ENCODE measurements at regions not wholly inside any gene's neighbourhood (a gene's known extent, or its start where the extent isn't known, plus 50 kb on each side); places are given as distances from the start of the nearest gene placed in this dataset.
"Not testable (repeated sequence)": the region's sequence is repeated elsewhere in the genome, so short reads cannot be mapped to it uniquely, and the experiment has no call there.

DNA sequence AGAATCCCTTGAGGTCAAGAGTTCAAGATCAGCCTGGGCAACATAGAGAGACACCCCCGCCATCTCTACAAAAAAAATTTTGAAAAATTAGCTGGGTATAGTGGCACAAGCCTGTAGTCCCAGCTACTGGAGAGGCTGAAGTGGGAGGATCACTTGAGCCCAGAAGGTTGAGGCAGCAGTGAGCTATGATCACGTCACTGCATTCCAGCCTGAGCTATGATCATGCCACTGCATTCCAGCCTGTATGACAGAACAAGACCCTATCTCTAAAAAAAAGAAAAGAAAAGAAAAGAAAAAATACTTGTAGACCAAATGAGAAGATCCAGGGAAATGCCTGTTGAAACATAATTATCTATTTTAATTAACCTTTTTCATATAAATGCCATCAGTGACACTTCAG lies 93.8 kb upstream of the MDM1 start:
- no peak for DNase-seq

DNA sequence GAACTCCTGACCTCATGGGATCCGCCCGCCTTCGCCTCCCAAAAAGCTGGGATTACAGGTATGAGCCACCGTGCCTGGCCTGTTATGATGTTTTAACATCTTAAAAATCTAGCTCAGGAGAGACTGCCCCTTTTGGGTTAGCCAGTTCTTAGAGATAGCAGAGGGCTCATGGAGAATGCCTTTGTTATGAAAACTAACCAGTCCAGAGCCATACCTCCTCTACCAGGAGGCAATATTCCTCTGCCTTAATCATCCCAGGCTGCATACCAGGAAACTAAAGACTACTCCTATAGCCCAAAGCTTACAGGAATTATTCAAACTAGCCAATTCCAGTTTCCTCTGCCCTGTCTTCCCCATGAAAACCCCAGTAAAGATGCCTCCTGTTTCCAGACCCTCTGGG lies 96.0 kb upstream of the MDM1 start:
- no peak for DNase-seq

DNA sequence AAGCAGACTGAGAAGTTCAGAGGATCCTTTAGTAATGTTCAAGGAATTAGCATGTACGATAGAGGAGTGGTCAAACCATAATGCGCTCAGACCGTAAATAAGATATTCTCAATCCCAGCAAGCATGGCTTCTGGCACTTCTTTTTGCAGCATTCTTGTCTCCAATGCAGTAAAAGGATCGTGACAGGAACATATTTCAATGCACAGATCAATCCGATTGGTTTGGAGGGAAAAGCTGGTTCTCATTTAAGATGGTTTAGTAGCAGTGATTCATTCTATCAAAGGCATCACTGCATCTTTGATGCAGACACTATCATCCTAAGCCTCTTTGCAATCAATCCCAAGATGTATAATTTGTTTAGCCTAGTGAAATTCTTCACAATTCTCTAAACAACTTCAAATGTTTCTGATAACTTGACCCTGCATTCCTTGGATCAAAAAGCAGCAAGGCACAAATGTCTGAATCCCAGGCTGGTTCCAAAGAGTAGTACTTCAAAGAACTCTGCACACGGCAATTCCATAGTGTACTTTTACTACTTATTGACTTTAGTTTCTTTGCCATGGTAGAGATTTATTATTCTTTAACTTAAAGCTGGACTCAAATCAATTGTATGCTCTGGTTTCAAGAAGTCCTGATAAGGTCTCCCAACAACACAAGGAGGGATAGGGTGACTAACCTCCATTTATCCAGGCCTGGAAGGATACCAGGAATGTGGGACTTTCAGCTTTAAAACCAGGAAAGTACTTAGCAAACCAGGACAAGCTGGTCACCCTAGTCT lies 96.8 kb upstream of the MDM1 start:
- no peak for DNase-seq

DNA sequence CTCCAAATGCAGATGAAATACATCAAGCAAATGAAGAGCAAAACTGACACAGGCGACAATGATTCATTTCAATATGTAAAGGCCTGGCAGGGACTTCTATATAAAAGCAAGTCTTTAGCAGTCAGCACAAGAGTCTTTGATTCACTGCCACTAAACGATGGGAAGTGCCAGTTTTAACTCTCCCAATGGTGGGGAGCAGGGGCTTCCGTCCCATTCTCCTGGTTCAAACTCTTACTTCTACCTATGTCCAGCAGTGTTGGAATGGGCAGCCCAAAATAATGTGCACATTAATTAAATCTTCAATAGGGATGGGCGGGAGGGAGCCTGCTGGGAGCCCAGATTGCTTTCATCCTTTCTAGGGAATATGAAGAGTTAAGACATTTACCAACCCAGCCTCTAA lies 97.5 kb upstream of the MDM1 start:
- DNase-seq, result no peak

DNA sequence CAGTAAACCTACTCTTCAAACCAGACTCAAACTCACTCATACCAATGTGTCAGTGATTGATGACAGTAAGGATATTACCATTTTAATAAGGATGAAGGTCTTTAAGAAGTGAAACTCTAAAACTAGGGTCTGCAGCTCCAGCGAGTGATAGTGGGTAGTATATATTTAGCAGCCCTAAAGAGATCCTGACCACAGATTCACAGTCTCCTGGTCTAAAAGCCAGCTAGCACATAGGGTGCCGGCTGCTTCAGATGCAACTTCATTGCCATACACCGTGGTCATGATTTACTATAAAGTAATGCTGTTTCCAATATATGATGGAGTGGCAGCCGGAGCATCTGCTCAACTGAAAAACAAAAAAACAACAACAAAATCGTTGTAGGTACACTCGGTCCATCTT lies 99.6 kb upstream of the MDM1 start:
- DNase-seq, result no peak

DNA sequence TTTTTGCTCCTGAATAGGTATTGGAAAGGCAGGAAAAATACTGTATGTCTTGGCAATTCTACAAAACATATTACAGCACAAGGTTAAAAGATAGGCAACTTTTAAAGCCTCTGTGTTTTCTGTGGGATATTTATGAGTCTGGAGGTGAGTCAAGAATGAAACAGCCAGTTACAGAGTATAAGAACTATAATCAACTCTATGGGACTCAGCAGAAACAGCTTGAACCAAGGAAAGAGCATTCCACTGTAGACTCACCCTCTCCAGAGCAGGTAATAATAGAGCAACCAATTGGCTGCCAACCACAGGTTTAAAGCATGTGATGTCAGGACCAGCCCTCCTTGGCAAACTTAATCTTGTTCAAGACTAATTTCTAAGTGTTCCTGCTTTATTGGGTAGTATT lies 100.5 kb upstream of the MDM1 start:
- no peak for DNase-seq

DNA sequence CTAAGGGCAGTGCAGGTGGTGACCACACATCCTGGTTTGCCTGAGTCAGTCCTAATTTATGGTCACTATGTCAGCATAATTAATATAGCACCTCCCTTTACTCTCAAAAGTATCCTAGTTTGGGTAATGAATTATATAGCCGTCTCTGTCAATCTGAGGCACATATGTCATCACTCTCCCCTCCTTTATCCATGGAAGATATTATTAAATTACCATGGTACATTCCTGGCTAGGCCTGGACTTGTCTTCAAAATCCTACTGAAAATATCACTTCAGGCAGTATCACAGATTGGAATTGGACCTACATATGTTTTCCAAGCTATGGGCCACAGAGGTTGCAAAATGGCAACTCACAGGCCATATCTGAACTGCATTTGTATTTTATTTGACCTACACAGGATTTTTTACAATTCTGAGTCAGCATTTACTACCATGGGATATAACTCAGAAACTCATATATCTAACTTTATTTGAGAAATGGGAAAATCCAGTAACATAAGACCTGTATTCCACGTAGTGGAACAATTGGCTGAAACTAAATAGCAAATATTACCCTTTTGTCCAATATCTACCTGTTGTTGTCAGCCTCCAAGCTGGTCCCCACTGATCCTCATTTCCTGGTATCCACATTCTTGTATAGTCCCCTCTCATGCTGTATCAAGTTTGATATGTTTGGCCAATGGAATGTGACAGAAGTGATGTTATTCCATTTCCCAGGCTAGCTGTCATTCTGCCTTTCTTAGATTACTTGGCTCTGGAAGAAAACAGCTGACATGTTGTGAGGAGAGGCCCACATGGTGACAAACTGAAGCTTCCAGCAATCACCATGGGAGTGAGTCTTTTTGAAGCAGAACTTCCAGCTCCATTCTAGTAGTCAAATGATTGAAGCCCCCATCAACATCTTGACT lies 102.5 kb upstream of the MDM1 start:
- DNase-seq, result no peak

DNA sequence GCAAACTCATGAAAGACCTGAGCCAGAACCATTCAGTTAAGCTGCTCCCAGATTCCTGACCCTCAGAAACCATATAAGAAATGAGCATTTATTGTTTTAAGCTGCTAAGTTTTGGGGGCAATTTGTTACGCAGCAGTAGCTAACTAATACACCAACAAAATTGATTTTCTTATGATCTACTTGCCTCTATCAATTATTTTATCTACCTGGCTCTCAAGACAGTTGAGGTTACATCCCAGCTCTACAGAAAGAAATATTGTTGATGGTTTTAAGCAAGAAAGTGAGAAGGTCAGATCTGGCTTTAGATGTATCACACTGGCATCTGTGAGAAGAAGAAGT lies 103.1 kb upstream of the MDM1 start:
- DNase-seq, result no peak

DNA sequence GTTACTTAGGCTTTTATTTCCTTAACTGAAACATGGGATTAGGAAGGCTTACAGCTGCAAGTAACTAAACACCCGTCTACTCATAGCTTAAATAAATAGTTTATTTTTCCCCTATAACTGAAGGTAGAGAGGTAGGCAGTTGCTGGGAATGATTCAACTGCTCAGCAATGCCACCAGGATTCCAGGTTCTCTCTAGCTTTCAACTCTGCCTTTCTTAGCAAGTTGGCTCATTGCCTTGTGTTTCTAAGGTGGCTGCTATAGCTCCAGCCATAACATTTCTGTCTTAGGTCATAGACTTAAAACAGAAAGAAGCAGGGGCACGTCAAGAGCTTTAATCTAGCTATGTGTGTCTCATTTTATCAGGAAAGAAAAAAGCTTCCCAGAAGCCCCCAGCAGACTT lies 103.7 kb upstream of the MDM1 start:
- no peak for DNase-seq

DNA sequence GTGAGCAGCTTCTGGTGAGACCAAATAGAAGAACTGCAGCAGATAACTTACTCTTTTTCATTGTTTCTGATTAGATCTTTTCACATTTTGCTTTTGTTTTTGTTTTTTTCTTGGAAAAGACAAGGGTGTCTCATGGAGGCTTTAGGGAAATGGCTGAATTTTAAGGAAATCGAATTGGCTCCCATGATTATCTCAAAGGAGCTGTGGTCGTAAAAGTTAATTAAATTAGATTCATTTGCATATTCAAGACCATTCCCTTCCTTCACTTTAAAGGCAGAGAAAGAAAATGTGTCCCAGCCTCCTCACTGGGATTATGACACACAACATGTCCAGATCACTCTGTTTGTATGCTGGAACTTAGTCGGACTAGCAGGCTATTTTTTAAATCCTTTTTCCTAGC lies 106.4 kb upstream of the MDM1 start:
- no peak for DNase-seq

DNA sequence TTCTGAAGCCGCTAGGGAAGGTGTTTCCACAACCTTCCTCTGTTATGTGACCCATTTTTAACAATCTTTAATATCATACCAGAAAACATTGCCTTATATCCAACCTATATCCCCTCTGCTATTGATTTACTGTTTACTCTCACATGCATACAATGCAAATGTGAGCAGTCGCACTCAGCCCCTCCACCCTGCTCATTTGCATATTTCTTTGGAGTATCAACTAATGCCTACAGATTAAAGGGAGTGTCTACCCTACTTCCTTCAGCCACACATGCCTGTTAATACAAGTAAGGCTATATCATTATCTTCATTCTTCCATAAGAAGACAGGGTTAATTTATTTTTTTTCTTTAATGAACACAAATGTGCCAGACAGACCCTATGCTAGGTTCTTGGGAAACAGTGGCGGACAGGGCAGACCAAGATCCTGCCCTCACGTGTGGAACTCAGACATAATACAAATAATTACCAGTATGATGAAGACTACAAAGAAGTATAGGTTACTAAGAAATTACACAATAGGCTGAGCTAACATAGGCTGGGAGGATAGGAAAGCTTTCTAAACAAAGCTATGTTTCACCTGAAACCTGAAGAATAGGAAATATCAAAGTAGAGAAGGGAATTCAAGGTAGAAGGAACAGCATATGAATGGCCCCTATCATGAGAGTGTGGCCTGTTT lies 107.3 kb upstream of the MDM1 start:
- no peak for DNase-seq

DNA sequence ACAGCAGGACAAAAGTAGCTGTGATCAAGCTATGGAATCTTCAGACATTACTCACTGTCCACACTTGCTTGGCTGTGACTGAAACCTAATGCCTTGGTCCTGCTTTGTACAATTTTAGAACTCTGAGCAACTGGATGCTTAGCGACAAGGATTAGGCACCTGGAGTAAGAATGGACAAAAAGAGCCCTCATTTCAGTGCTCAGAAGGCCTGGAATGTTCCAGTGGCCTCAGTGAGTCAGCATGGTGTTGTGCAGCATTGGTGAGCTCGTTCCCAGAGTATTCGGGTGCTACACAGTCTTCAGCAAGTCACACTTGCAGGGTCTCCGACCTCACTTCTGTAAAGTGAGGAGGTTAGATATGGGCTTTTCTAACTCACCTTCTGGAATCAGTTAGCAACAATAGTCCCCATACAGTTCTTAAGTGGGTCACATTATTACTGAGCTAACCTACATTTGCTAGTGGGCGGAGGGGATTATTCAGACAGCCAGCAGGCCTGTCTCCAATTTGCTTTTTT lies 108.0 kb upstream of the MDM1 start:
- DNase-seq, result no peak

DNA sequence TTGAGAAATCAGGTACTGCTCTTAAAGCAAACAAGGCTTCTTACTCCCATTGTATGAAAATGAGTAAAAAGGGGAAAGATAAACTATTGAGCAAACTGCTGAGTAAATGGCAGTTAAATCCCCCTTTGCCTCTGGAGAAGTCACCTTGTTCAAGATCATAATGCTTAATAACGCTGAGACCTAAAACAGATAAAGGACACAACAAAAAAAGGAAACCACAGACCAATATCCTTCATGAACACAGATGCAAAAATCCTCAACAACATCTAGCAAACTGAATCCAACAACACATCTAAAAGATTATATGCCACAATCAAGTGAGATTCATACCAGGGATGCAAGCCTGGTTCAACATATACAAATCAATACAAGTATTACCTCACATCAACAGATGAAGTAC lies 109.0 kb upstream of the MDM1 start:
- DNase-seq, result no peak

DNA sequence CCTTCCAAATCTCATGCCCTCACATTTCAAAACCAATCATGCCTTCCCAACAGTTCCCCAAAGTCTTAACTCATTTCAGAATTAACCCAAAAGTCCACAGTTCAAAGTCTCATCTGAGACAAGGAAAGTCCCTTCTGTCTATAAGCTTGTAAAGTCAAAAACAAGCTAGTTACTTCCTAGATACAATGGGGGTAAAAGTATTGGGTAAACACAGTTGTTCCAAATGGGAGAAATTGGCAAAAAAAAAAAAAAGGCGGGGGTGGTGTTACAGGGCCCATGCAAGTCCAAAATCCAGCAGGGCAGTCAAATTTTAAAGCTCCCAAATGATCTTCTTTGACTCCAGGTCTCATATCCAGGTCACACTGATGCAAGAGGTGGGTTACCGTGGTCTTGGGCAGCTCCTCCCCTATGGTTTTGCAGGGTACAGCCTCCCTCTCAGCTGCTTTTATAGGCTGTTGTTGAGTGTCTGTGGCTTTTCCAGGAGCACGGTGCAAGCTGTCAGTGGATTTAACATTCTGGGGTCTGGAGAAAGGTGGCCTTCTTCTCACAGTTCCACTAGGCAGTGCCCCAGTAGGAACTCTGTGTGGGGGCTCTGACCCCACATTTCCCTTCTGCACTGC lies 110.3 kb upstream of the MDM1 start:
- not testable (repeated sequence) for DNase-seq

DNA sequence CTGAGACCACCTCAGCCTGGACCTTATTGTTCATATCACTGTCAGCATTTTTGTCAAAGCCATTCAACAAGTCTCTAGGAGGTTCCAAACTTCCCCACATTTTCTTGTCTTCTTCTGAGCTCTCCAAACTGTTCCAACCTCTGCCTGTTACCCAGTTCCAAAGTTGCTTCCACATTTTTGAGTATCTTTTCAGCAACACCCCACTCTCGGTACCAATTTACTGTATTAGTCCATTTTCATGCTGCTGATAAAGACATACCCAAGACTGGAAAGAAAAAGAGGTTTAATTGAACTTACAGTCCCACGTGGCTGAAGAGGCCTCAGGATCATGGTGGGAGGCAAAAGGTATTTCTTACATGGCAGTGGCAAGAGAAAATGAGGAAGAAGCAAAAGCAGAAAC lies 111.5 kb upstream of the MDM1 start:
- DNase-seq, result not testable (repeated sequence)

DNA sequence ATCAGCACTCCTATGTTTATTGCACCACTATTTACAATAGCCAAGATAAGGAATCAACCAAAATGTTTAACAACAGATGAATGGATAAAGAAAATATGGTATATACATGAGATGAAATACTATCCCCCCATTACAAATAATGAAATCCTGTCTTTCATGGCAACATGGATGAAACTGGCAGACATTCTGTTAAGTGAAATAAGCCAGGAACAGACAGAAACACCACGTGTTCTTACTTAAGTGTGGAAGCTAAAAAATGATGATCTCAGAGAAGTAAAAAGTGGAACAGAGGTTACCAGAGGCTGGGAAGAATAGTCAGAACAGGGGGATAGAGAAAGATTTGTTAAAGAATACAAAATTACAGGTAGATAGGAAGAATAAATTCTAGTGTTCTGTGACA lies 113.7 kb upstream of the MDM1 start:
- DNase-seq, result no peak

DNA sequence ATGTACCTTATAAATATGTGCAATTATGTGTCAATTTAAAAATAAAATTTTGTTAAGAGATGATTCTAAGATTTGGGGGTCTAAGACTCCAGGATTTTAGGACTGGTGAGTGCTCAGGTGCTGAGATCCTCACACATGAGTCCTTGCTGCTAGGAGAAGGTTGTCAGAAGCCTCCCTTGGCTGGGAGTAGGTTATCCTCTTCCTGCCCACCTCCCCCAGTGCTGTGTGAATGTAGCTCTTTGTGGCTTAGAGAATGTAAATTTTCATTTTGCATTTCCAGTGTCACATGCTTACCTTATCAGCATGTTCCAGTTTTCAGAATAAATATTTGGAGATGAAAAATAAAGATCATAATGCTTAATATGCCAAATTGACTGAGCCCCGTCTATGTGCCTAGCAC lies 114.2 kb upstream of the MDM1 start:
- no peak for DNase-seq

DNA sequence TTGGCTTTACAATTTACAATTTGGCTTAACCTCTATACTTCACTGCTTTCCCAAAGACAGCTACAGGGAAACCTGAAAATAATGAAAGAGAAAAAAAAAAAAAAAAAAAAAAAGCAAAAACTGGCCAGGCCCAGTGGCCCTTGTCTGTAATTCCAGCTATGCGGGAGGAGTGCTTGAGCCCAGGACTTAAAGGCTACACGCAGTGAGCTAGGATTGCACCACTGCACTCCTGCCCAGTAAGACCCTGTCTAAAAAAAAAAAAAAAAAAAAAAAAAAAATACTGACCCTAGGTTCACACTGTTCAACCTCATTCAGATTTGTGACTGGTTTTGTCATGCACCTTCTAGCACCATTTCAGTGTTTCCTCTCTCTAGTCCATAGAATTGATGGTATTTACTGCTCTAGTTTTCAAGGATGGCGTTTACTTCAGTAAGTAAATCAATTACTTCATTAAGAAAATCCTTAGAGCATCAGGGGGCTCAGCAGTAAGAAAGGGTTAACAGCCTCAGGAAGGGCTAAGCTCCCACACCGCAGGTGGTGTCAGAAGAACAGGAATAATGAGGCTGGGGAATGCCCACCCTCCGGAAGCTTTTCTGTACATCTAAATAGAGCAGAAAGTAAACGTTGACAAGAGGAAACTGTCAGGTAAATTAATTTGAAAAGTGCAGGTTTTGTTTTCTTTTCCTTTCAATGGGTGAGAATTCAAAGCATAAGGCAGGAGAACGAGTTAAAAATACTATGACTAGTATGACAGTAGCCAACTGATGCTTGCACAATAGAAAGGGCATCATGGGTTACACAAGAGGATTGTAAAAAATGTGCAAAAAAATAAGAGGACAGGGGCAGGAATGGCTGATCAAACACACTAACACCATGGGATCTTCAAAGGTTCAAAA lies 115.0 kb upstream of the MDM1 start:
- peak; percentile 37 for DNase-seq

DNA sequence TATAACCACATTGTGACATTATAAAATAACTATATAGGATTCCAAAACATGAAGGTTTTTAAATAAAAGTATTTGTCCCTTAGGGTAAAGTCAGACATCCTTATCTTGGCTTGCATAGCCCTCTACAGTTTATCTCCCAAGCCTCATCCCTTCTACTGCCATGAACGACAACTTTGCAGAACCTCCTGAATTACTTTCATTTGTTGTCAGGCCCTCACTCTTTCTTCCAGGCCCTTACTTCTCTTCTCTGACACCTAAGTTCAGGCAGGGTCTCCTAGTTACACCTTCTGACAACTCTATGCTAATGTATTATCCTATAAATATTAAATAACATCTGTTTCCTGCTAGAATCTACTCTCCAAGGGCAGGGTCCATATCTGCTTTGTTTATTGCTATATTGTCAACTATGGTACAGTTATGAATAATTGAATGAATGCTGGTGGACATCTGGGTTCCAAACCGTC lies 115.7 kb upstream of the MDM1 start:
- no peak for DNase-seq

DNA sequence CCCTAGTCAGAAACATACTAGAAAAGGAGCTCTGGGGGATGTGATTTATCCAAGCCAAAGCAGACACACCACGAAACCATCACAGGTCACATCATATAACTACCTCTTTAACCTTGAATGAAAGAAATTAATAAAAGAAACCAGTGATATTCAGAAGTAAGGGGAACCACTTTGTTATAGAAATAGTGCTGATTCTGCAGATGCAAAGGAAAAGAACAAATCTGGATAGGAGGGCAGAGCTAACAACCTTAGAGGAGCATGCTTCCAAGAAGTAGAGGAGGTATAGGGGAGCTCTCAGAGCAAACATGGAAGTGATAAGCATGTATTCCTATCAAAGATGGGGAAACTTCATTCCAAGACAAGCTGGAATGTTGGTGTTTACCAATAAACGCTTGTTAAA lies 117.0 kb upstream of the MDM1 start:
- DNase-seq, result no peak

DNA sequence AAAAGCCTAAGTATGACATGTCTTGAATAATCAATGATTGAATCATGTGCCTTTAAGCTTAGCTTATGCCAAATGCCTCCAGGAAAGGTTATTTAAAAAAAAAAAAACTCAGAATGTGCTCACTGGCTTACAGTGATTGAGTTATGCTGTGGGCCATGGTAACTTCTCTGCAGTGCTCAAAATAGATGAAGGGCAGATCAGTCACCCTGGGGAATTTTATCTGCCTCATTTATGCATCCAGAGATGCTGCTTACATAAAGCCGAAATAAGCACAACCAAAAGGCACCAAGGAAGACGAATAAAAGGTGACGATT lies 118.7 kb upstream of the MDM1 start:
- no peak for DNase-seq
